HG03521 (cell line): ENCODE measurements at regions not wholly inside any gene's neighbourhood (a gene's known extent, or its start where the extent isn't known, plus 50 kb on each side); places are given as distances from the start of the nearest gene placed in this dataset.
"Not testable (repeated sequence)": the region's sequence is repeated elsewhere in the genome, so short reads cannot be mapped to it uniquely, and the experiment has no call there.

Experiments
- ATAC-seq: cut with Tn5 transposase; IDR thresholded peaks from one replicate; pipeline ENCODE4 v1.9.1; 2021; ENCODE audit warnings: mild to moderate bottlenecking, moderate library complexity; ENCODE audit not compliant: unreplicated experiment

- ATAC-seq, result no peak
Observed at GRCh38 chr3:162684260-162684659, 1187.7 kb downstream of the OTOL1 start.

DNA sequence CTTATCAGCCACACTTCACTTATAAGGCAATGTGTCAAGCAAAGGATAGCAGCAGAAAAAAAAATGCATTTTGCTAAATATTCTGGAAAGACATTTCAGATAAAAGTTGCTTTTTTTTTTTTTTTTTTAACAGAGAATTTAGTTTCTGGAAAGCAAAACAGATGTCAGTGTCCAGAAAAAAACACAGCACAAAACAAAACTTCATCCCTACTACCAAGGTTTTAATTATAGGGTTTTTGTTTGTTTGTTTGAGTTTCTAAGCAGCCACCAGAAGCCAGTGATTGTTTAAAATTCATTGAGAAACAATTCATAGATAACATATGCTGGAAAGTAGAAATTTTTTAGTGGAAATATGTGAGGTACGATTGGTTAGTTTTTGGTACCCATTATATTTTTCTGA is 1202.7 kb downstream of the OTOL1 start:
- ATAC-seq, result no peak

DNA sequence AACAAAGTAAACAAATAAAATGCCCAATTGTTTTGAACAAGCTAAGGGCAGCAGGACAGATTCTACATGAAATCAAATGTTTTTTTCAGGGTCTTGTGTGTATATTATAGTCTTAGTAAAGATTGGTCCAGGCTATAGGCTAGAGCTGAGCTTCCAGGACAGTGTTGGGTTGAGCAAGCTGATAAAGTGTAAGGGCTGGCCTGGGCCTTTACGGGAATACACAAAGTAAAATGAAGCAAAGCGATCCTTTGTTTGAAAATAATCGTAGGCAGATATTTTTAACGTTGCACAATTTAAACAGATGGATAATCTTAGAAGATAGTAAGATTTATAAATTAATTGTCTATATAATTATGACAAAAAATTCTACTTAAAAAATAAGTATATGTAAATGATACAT is 1204.6 kb downstream of the OTOL1 start:
- ATAC-seq, result no peak

- no peak for ATAC-seq
Observed at GRCh38 chr3:162702768-162703385, 1206.3 kb downstream of the OTOL1 start.

DNA sequence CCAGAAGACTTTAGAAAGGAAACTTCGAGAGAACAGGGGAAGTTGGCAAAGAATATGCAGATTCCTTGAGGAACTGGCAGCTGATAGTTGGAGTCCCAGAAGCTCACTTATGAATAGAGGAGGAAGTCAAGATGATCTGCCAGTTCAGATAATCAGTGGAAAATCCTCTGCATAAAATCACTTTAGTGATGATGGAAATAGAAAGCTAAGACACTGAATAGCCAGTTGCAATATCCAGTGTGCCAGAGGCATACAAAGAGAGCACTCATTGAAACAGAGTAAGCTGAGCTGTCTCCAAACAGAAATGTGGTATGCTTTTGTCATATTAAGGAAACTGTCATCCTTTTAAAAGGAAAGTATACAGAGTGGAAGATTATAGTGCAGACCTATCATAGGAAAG is 1207.6 kb downstream of the OTOL1 start:
- ATAC-seq, result no peak

DNA sequence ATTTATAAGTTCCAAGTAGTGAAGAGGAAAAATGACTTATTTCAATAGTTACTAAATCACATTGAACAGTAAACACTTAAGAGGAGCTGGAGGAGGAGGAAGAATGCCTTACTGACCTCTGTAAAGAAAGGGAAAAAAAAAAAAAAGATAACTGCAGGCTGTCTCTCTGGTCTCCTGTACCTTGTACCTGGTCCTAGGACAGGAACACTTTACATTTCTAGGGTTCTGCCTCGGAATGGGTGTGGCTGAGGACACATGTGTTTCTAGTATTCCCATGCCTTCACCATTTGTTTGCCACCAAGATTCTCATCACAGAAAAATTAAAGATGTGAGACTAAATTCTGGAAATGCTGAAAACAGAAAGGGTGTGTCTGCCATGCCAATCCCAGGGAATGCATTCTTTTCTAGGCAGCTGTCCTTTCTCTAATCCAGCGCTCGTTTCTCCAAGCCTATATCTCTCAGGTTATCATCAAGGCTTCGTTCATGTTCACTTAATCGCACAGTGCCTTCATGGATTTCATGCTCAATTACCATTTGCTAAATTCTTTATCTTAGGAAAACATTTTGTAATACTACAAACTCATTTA is 1208.3 kb downstream of the OTOL1 start:
- ATAC-seq, result no peak

- not testable (repeated sequence) for ATAC-seq
Observed at GRCh38 chr3:162708394-162708793, 1211.8 kb downstream of the OTOL1 start.

GRCh38 chr3:162708942-162709706 is 1212.5 kb downstream of the OTOL1 start:
- ATAC-seq, result not testable (repeated sequence)

DNA sequence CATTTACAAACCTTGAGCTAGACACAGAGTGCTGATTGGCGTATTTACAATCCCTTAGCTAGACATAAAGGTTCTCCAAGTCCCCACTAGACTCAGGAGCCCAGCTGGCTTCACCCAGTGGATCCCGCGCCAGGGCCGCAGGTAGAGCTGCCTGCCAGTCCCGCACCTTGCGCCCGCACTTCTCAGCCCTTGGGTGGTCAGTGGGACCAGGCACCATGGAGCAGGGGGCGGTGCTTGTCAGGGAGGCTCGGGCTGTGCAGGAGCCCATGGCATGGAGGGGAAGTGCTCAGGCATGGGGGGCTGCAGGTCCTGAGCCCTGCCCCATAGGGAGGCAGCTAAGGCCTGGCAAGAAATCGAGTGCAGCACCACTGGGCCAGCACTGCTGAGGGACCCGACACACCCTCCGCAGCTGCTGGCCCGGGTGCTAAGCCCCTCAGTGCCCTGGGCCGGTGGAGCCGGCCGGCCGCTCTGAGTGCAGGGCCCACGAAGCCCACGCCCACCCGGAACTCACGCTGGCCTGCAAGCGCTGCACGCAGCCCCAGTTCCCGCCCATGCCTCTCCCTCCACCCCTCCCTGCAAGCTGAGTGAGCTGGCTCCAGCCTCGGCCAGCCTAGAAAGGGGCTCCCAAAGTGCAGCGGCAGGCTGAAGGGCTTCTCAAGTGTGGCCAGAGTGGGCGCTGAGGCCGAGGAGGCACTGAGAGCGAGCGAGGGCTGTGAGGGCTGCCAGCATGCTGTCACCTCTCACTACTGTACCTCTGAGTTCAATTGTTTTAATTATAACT is 1213.9 kb downstream of the OTOL1 start:
- no peak for ATAC-seq

DNA sequence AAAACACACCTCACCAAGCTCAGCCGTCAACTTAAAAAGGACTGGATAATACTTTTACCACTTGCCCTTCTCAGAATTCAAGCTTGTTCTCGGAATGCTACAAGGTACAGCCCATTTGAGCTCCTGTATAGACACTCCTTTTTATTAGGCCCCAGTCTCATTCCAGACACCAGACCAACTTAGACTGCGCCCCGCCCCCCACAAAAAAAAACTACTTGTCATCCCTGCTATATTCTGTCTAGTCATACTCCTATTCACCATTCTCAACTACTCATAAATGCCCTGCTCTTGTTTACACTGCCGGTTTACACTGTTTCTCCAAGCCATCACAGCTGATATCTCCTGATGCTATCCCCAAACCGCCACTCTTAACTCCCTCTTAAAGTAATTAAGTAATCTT is 1220.5 kb downstream of the OTOL1 start:
- not testable (repeated sequence) for ATAC-seq

DNA sequence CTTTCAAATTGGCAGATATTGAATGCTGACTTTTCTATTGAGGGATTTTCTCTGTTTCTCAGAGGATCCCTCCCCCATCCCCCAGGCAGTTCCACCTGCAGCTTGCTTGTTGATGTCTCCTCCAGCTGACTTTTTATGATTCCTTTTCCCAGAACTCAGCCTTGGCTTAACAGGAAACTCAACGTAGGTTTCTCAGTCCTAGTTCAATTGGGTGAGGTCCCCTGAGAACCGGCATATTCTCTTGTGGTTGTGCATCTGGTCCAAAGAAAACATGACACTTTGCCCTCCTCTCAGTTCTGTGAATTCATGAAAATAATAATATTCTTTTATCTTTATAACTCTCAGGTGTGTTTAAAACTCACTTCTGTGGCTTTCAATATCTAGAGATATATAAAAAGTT is 1222.1 kb downstream of the OTOL1 start:
- ATAC-seq, result no peak

DNA sequence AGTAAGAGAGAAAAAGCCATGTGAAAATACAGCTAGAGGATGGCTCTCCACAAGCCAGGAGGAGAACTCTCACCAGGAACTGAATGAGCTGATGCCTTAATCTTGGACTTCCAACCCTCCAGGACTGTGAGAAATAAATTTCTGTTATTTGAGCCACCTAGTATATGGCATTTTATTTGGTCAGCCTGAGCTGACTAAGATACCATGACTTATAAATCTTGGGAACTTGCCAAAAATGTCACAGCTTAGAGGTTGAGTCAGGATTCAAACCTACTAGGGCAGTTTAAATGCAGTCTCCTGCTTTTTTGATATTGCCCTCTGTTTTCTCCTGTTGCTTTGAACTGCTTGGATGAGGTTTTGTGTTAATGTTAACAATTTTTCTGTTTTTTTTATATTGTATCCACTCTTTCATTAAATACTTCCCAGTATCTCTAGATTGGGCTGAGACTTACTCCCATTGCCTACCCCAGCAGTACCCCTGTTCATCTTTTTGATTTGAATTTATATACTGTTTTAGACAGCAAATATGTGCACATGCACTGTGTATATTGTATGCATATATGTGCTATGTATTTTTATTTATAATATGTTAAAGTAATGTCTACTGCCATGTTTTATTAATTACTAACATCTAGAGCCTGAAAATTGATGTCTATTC is 1223.2 kb downstream of the OTOL1 start:
- no peak for ATAC-seq

GRCh38 chr3:162721736-162722135 is 1225.1 kb downstream of the OTOL1 start:
- ATAC-seq, result no peak

DNA sequence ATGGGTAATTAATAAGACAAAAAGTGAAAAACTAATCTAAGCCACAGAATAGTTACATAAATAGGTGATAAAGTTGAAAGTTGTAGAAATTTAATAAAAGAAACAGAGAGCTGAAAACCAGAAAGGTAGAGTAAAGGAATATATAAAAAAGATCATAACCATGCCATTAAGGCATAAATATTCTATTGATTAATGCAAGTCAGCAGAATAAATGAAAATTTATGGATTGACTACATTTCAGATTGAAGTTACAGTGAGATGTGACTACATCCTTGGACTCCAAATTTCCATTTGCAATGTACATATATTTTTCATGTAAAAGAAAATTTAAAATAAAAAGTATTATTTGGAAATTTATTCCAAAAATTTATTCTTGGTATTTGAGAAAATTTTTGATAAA is 1225.7 kb downstream of the OTOL1 start:
- ATAC-seq, result no peak

DNA sequence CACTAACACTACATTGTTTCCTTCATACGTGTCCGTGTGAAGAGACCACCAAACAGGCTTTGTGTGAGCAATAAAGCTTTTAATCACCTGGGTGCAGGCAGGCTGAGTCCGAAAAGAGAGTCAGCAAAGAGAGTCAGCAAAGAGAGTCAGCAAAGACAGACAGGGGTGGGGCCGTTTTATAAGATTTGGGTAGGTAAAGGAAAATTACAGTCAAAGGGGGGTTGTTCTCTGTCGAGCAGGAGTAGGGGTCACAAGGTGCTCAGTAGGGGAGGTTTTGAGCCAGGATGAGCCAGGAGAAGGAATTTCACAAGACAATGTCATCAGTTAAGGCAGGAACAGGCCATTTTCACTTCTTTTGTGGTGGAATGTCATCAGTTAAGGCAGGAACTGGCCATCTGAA is 1226.2 kb downstream of the OTOL1 start:
- ATAC-seq, result not testable (repeated sequence)

- no peak for ATAC-seq
Observed at GRCh38 chr3:162729686-162730085, 1233.1 kb downstream of the OTOL1 start.

- not testable (repeated sequence) for ATAC-seq
Observed at GRCh38 chr3:162731961-162732360, 1235.4 kb downstream of the OTOL1 start.

DNA sequence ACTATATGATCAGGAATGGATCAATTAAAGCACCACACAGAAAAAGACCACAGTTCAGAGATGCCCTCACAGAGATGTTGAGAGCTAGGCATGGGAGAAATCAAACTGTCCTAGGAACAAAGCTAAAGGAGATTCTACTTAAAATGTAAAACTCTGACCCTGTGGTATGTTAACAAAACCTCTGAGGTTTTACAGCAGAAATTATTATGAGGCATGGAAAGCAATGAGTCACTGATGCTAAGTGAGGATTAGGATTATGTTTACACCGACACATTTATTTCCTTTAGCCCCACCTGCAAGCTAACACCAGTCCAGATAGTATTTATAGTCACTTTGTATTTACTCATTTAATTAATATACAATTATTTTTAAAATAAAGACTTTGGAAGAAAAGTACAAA is 1242.2 kb downstream of the OTOL1 start:
- no peak for ATAC-seq

GRCh38 chr3:162740941-162741596 is 1244.5 kb downstream of the OTOL1 start:
- ATAC-seq, result no peak

- ATAC-seq, result no peak
Observed at GRCh38 chr3:162742159-162742717, 1245.6 kb downstream of the OTOL1 start.
